ENCODE measurements at regions not wholly inside any gene's neighbourhood (a gene's known extent, or its start where the extent isn't known, plus 50 kb on each side); places are given as distances from the start of the nearest gene placed in this dataset.

DNA sequence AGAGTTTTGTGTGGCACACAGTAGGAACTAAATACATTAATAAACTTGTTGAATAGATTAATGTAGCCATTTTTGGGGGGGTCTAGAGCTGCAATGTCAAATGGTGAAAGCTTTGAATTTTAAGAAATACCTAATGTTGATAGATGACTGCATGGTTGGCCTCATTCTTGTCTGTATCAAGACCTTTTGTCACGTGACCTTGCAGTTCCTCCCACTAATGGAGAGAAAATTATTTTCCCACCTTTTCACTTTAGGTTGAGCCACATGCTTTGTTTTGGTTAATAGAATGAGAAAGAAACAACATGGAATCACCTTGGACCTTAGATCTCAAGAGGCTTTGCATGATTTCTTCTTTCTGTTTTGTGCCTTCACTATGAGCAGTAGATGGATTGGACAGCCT, 223.6 kb upstream of the DEPDC1 start:
- TF ChIP-seq SNAI2 (CRISPR knock-in tag; IDR thresholded peaks at IDR 0.05) (no peak), ARNTL (CRISPR knock-in tag; IDR thresholded peaks at IDR 0.05; ENCODE audit: borderline replicate concordance, low read depth) (no peak), ZNF565 (CRISPR knock-in tag; conservative IDR thresholded peaks at IDR 0.05; ENCODE audit: low read depth) (no peak)
- TF ChIP-seq, protein P1, sequence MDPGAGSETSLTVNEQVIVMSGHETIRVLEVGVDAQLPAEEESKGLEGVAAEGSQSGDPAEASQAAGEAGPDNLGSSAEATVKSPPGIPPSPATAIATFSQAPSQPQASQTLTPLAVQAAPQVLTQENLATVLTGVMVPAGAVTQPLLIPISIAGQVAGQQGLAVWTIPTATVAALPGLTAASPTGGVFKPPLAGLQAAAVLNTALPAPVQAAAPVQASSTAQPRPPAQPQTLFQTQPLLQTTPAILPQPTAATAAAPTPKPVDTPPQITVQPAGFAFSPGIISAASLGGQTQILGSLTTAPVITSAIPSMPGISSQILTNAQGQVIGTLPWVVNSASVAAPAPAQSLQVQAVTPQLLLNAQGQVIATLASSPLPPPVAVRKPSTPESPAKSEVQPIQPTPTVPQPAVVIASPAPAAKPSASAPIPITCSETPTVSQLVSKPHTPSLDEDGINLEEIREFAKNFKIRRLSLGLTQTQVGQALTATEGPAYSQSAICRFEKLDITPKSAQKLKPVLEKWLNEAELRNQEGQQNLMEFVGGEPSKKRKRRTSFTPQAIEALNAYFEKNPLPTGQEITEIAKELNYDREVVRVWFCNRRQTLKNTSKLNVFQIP (CRISPR knock-in tag; IDR thresholded peaks at IDR 0.05; ENCODE audit: borderline replicate concordance, low read depth): no peak
- TF ChIP-seq, protein P2, sequence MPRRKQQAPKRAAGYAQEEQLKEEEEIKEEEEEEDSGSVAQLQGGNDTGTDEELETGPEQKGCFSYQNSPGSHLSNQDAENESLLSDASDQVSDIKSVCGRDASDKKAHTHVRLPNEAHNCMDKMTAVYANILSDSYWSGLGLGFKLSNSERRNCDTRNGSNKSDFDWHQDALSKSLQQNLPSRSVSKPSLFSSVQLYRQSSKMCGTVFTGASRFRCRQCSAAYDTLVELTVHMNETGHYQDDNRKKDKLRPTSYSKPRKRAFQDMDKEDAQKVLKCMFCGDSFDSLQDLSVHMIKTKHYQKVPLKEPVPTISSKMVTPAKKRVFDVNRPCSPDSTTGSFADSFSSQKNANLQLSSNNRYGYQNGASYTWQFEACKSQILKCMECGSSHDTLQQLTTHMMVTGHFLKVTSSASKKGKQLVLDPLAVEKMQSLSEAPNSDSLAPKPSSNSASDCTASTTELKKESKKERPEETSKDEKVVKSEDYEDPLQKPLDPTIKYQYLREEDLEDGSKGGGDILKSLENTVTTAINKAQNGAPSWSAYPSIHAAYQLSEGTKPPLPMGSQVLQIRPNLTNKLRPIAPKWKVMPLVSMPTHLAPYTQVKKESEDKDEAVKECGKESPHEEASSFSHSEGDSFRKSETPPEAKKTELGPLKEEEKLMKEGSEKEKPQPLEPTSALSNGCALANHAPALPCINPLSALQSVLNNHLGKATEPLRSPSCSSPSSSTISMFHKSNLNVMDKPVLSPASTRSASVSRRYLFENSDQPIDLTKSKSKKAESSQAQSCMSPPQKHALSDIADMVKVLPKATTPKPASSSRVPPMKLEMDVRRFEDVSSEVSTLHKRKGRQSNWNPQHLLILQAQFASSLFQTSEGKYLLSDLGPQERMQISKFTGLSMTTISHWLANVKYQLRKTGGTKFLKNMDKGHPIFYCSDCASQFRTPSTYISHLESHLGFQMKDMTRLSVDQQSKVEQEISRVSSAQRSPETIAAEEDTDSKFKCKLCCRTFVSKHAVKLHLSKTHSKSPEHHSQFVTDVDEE (CRISPR knock-in tag; IDR thresholded peaks at IDR 0.05): no peak
- TF ChIP-seq, protein P3, sequence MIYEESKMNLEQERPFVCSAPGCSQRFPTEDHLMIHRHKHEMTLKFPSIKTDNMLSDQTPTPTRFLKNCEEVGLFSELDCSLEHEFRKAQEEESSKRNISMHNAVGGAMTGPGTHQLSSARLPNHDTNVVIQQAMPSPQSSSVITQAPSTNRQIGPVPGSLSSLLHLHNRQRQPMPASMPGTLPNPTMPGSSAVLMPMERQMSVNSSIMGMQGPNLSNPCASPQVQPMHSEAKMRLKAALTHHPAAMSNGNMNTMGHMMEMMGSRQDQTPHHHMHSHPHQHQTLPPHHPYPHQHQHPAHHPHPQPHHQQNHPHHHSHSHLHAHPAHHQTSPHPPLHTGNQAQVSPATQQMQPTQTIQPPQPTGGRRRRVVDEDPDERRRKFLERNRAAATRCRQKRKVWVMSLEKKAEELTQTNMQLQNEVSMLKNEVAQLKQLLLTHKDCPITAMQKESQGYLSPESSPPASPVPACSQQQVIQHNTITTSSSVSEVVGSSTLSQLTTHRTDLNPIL (CRISPR knock-in tag; IDR thresholded peaks at IDR 0.05; ENCODE audit: low read depth): no peak
- ATAC-seq: no peak

DNA sequence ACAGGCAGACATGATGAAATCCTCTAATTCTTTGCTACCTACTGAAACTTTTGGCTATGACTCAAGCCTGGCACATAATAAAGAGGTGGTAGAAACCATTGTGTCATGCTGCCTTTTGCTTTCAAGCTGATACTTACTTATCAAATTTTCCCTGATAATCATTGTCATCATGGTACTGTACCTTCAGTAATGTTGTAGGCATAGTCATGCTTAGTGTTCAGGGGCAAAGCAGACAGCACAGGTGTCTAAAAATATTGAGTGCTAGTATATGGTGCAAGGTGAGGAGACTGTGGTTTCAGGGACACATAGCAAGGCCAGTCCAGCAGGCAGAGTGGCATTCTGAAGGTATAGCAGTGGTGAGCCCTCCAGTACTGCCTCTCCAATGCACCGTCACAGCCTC, 226.9 kb upstream of the DEPDC1 start:
- ATAC-seq: no peak
- TF ChIP-seq OSR1 (CRISPR knock-in tag; IDR thresholded peaks at IDR 0.05): no peak
- TF ChIP-seq PPARA (CRISPR knock-in tag; IDR thresholded peaks at IDR 0.05; ENCODE audit: borderline replicate concordance): no peak
- TF ChIP-seq, protein P4, sequence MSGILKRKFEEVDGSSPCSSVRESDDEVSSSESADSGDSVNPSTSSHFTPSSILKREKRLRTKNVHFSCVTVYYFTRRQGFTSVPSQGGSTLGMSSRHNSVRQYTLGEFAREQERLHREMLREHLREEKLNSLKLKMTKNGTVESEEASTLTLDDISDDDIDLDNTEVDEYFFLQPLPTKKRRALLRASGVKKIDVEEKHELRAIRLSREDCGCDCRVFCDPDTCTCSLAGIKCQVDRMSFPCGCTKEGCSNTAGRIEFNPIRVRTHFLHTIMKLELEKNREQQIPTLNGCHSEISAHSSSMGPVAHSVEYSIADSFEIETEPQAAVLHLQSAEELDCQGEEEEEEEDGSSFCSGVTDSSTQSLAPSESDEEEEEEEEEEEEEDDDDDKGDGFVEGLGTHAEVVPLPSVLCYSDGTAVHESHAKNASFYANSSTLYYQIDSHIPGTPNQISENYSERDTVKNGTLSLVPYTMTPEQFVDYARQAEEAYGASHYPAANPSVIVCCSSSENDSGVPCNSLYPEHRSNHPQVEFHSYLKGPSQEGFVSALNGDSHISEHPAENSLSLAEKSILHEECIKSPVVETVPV (CRISPR knock-in tag; IDR thresholded peaks at IDR 0.05): no peak
- no peak for TF ChIP-seq ZC3H10 (CRISPR knock-in tag; IDR thresholded peaks at IDR 0.05)
- TF ChIP-seq, protein P3 (CRISPR knock-in tag; IDR thresholded peaks at IDR 0.05; ENCODE audit: low read depth): no peak
- no peak for TF ChIP-seq ISL1 (CRISPR knock-in tag; IDR thresholded peaks at IDR 0.05)
- no peak for TF ChIP-seq ZNF565 (CRISPR knock-in tag; conservative IDR thresholded peaks at IDR 0.05; ENCODE audit: low read depth)
- no peak for TF ChIP-seq TOX (CRISPR knock-in tag; IDR thresholded peaks at IDR 0.05; ENCODE audit: borderline replicate concordance)
- no peak for TF ChIP-seq ZNF8 (CRISPR knock-in tag; IDR thresholded peaks at IDR 0.05)
- TF ChIP-seq, protein P5, sequence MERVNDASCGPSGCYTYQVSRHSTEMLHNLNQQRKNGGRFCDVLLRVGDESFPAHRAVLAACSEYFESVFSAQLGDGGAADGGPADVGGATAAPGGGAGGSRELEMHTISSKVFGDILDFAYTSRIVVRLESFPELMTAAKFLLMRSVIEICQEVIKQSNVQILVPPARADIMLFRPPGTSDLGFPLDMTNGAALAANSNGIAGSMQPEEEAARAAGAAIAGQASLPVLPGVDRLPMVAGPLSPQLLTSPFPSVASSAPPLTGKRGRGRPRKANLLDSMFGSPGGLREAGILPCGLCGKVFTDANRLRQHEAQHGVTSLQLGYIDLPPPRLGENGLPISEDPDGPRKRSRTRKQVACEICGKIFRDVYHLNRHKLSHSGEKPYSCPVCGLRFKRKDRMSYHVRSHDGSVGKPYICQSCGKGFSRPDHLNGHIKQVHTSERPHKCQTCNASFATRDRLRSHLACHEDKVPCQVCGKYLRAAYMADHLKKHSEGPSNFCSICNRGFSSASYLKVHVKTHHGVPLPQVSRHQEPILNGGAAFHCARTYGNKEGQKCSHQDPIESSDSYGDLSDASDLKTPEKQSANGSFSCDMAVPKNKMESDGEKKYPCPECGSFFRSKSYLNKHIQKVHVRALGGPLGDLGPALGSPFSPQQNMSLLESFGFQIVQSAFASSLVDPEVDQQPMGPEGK (CRISPR knock-in tag; IDR thresholded peaks at IDR 0.05; ENCODE audit: borderline replicate concordance): no peak
- TF ChIP-seq ZNF70 (CRISPR knock-in tag; IDR thresholded peaks at IDR 0.05): no peak
- TF ChIP-seq, protein P2 (CRISPR knock-in tag; IDR thresholded peaks at IDR 0.05): no peak
